Thymus (tissue), 11 donors: ENCODE measurements at regions not wholly inside any gene's neighbourhood (a gene's known extent, or its start where the extent isn't known, plus 50 kb on each side); places are given as distances from the start of the nearest gene placed in this dataset.

ENCODE experiments used
- DNase-seq, 9 donors: peaks; one replicate each; pipeline ENCODE4 v3.0.0-alpha.2; 2013; ENCODE audit warnings: low spot score in 9 of 9, low read depth in 6 of 9, missing footprints in 1 of 9
- H3K27ac ChIP-seq, 2 donors: one replicate each; pipeline ENCODE4 v1.5.1; 2013; ENCODE audit warnings: control low read depth in 1 of 2, low read depth in 1 of 2, low read length in 1 of 2, mild to moderate bottlenecking in 1 of 2, moderate library complexity in 1 of 2
- H3K27me3 ChIP-seq, 2 donors: one replicate each; pipeline ENCODE4 v1.5.1; 2013; ENCODE audit warnings: low read length in 1 of 2; ENCODE audit not compliant: control insufficient read depth in 2 of 2, insufficient read depth in 1 of 2
- H3K36me3 ChIP-seq, 2 donors: one replicate each; pipeline ENCODE4 v1.5.1; 2013; ENCODE audit warnings: low read length in 1 of 2, mild to moderate bottlenecking in 1 of 2, moderate library complexity in 1 of 2; ENCODE audit not compliant: control insufficient read depth in 2 of 2, insufficient read depth in 2 of 2
- H3K4me1 ChIP-seq, 2 donors: one replicate each; pipeline ENCODE4 v1.5.1; 2013; ENCODE audit warnings: low read length in 2 of 2; ENCODE audit not compliant: control insufficient read depth in 2 of 2, insufficient read depth in 2 of 2
- H3K4me3 ChIP-seq, 2 donors: one replicate each; pipeline ENCODE4 v1.5.1; 2013; ENCODE audit warnings: low read length in 2 of 2, control low read depth in 1 of 2, mild to moderate bottlenecking in 1 of 2
- H3K9me3 ChIP-seq, 2 donors: one replicate each; pipeline ENCODE4 v1.5.1; 2013; ENCODE audit warnings: low read length in 1 of 2, mild to moderate bottlenecking in 1 of 2; ENCODE audit not compliant: control insufficient read depth in 2 of 2, insufficient read depth in 1 of 2
- WGBS: extraction: QIAGEN DNeasy Blood & Tissue Kit; methylation state at CpG from one replicate; pipeline ENCODE4 v1.1.7; 2013; 5-methylcytosine and 5-hydroxymethylcytosine counted together
- donor health status: healthy.

- Histone ChIP-seq H3K36me3 (no peaks in the 10 kb centered on the region), H3K9me3 (peaks cover 0 to 4% of the 10 kb centered on the region in 2 donors), H3K27me3 (no peaks in the 10 kb centered on the region), H3K27ac (no peak overlapping the region), H3K4me1 (no peaks in the 10 kb centered on the region), H3K4me3 (no peak overlapping the region)
- WGBS: 98% methylated on average over 2 of the region's 2 CpGs
- no peak for DNase-seq
Observed at GRCh38 chr15:26392956-26393355, 379.9 kb downstream of the GABRB3 start.

- Histone ChIP-seq H3K9me3 (peaks cover 0 to 4% of the 10 kb centered on the region in 2 donors), H3K36me3 (no peaks in the 10 kb centered on the region), H3K4me3 (no peak overlapping the region), H3K4me1 (no peaks in the 10 kb centered on the region), H3K27ac (no peak overlapping the region), H3K27me3 (no peaks in the 10 kb centered on the region)
- DNase-seq: peak in 1 of 9 donors; percentile 6
- WGBS: 77% methylated on average over 5 of the region's 5 CpGs
Observed at GRCh38 chr15:26391567-26392194, 381.2 kb downstream of the GABRB3 start.

DNA sequence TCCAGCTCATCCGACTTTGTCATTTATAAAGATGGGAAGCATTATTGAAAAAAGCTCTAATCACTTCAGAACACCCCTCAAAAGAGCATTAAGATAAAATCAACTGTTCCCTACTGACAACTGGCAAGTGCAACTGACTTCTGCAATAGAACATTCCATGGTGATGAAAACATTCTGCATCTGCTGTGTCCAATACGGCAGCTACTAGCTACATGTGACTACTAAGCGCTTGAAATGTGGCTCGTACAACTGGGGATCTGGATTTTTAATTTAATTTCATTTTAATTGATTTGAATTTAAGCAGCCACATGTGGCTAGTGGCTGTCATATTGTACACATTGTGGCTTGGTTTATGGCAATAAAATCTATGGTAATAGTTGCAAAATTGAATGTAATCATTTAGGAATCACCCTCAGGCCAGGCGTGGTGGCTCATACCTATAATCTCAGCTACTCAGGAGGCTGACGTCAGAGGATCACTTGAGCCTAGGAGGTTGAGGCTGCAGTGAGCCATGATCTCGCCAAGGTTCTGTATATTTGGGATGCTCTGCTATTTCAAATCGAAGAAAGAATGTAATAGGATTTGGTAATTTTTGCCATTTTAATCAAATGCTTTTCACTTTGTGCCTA is 390.3 kb downstream of the GABRB3 start:
- 94% methylated on average over 8 of the region's 8 CpGs for WGBS
- H3K9me3 ChIP-seq: peaks cover 0 to 3% of the 10 kb centered on the region in 2 donors
- no peaks in the 10 kb centered on the region for H3K27me3 ChIP-seq
- H3K4me3 ChIP-seq: no peak overlapping the region
- no peak for DNase-seq
- no peak overlapping the region for H3K27ac ChIP-seq
- H3K36me3 ChIP-seq: no peaks in the 10 kb centered on the region
- no peaks in the 10 kb centered on the region for H3K4me1 ChIP-seq

DNA sequence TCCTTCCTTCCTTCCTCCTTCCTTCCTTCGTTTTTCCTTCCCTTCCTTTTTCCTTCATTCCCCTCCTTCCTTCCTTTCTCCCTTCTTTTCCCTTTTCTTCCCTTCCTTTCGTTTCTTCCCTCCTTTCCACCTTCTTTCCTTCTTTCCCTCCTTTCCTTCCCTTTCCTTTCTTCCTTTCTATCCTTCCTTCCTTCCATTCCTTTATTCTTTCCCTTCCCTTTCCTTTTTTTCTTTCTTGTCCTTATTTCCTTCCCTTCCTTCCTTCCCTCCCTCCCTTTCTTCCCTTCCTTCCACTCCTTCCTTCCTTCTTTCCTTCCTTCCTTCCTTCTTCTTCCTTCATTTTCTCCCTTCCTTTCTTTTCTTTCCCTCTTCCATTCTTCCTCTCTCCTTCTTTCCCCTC is 394.6 kb downstream of the GABRB3 start:
- H3K27me3 ChIP-seq: no peaks in the 10 kb centered on the region
- H3K9me3 ChIP-seq: peaks cover 3 to 7% of the 10 kb centered on the region in 2 donors
- H3K4me1 ChIP-seq: no peaks in the 10 kb centered on the region
- DNase-seq: no peak
- 57% methylated on average over 2 of the region's 2 CpGs for WGBS
- H3K4me3 ChIP-seq: no peak overlapping the region
- no peaks in the 10 kb centered on the region for H3K36me3 ChIP-seq
- no peak overlapping the region for H3K27ac ChIP-seq

DNA sequence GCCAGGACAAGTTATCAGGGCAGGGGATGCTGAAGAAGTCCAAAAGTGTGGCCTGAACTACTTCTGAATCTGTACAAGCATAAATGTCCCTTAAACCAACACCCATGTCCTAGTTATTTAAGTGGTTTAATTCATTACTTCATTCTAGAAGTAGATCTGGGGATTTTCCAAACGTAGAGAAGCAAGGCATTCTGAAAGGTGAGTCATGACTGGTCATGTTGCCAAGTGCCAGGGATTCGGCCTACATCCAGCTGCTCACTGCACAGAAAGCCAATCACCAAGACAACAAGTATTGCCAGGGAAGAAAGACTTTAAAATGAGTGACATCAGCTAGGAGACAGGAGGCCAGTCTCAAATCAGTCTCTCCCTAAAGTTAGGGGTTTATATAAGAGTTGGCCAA is 396.6 kb downstream of the GABRB3 start:
- H3K4me1 ChIP-seq: no peaks in the 10 kb centered on the region
- no peaks in the 10 kb centered on the region for H3K36me3 ChIP-seq
- WGBS: 86% methylated on average over 2 of the region's 2 CpGs
- H3K4me3 ChIP-seq: no peak overlapping the region
- no peak for DNase-seq
- H3K27ac ChIP-seq: no peak overlapping the region
- peaks cover 3 to 11% of the 10 kb centered on the region in 2 donors for H3K9me3 ChIP-seq
- H3K27me3 ChIP-seq: no peaks in the 10 kb centered on the region

DNA sequence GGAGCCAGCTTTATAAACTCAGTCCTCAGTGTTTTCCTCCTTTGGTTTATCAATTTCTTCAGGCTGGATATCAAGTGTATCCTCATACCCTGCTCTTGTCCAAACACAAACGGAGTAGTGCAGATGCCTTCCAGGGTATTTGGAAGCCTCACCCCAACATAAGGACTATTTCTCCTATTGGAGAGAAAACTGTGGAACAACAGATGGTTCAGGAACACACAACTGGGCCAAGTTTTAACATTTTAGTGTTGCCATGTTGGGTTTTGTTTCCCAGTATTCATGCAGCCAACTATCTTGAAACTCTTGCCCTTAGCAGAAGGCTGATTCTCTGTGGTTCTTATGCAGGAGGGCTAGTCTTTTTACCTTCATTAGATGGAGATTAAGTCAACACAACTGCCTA is 398.1 kb downstream of the GABRB3 start:
- WGBS: 92% methylated on average over 1 of the region's 1 CpG
- DNase-seq: no peak
- Histone ChIP-seq H3K27ac (no peak overlapping the region), H3K4me3 (no peak overlapping the region), H3K36me3 (no peaks in the 10 kb centered on the region), H3K9me3 (peaks cover 0 to 12% of the 10 kb centered on the region in 2 donors), H3K4me1 (no peaks in the 10 kb centered on the region), H3K27me3 (no peaks in the 10 kb centered on the region)

DNA sequence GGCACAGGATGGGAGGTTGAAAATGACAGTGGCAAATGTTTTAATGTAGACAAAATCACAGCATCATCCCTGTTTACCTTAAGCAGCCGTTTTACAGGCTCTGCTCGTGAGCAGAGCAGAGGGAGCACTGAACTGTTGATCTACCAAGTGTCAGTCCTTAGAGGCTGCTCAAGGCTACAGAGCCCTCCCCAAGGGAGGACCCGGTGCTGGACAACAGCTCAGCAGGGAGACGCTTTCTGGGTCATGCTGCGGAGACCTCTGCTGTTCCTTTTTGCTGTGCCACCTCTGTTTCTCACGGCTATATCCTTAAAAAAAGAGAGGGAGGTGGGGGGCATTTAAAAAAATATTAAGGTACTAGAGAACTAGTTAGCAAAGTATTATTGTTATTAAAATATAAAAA is 400.2 kb downstream of the GABRB3 start:
- no peak overlapping the region for H3K27ac ChIP-seq
- no peaks in the 10 kb centered on the region for H3K4me1 ChIP-seq
- H3K36me3 ChIP-seq: no peaks in the 10 kb centered on the region
- no peak for DNase-seq
- H3K27me3 ChIP-seq: no peaks in the 10 kb centered on the region
- WGBS: 45% methylated on average over 6 of the region's 6 CpGs
- H3K9me3 ChIP-seq: peaks cover 0 to 12% of the 10 kb centered on the region in 2 donors
- no peak overlapping the region for H3K4me3 ChIP-seq

DNA sequence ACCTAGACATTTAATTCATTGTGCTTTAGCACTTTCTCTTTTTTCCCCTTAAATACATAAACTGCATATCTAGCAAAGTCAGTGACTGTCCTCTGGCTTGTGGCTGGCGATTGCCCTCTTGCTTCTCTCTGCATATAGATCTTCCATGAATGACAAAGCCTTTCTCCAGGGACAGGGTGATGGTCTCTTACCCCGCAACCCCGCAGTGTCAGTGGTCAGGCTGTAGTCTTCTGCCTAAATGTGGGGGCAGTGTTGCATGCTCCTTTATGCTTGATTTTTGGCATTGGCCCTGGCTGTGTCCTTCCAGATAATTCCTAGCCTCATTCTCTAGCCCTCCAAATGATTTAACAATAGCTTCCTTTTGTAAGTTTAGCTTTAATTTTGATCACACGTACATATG is 407.8 kb downstream of the GABRB3 start:
- no peak for DNase-seq
- WGBS: 92% methylated on average over 4 of the region's 4 CpGs
- no peak overlapping the region for H3K4me3 ChIP-seq
- no peaks in the 10 kb centered on the region for H3K9me3 ChIP-seq
- no peaks in the 10 kb centered on the region for H3K27me3 ChIP-seq
- no peaks in the 10 kb centered on the region for H3K36me3 ChIP-seq
- H3K27ac ChIP-seq: no peak overlapping the region
- no peaks in the 10 kb centered on the region for H3K4me1 ChIP-seq

DNA sequence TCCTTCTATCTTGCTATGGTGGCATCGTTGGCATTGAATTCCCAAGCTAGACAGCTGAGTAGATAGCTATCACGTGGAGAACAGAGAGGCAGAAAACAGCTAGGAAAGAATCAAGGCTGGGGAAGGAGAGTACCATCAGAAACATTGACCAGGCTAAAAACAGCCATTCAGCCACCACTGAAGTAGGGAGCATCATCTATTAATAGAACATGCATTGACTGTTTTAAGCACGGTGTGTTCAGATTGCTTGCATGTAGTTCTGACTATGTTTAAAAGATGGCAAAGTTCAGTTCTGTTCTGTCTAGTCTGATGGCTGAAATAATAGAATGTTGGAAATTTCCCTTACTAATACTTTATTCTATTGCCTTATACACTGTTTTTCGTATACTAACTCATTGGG is 413.0 kb downstream of the GABRB3 start:
- Histone ChIP-seq H3K4me3 (no peak overlapping the region), H3K4me1 (no peaks in the 10 kb centered on the region), H3K9me3 (no peaks in the 10 kb centered on the region), H3K36me3 (no peaks in the 10 kb centered on the region), H3K27ac (no peak overlapping the region), H3K27me3 (no peaks in the 10 kb centered on the region)
- DNase-seq: no peak
- WGBS: 84% methylated on average over 4 of the region's 4 CpGs
